ENCODE measurements at regions not wholly inside any gene's neighbourhood (a gene's known extent, or its start where the extent isn't known, plus 50 kb on each side); places are given as distances from the start of the nearest gene placed in this dataset.
"Not testable (repeated sequence)": the region's sequence is repeated elsewhere in the genome, so short reads cannot be mapped to it uniquely, and the experiment has no call there.

DNA sequence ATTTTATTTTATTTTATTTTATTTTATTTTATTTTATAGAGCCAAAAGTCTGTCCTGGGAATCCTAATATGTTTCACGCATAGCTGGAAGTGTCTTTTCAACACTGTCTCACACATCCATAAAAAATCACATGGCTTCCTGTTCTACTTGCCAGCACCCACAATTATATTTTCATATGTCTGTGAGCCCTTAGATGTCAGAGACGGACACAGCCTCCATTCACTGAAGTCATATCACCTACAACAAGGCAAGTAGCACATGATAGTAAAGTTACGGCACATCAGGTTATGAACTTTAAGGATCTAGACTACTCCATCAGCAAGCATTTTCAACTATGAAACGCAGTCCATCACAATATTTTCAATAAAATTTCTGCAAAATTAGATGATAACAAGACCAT lies 168.4 kb downstream of the ZIC4 start:
- no peak for ATAC-seq

DNA sequence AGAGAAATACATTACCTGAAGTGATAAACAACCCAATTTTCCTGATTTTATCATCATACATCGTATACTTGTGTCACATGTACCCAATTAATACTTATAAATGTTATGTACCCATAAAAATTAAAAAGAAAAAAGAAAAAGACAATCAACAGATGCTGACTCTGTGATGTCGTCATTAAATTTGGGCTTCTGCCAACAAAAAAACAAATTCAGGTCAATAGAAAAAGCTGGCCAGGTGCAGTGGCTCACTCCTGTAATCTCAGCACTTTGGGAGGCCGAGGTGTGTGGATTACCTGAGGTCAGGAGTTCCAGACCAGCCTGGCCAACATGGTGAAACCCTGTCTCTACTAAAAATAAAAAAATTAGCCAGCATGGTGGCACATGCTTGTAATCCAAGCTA lies 174.4 kb downstream of the ZIC4 start:
- ATAC-seq, result not testable (repeated sequence)

DNA sequence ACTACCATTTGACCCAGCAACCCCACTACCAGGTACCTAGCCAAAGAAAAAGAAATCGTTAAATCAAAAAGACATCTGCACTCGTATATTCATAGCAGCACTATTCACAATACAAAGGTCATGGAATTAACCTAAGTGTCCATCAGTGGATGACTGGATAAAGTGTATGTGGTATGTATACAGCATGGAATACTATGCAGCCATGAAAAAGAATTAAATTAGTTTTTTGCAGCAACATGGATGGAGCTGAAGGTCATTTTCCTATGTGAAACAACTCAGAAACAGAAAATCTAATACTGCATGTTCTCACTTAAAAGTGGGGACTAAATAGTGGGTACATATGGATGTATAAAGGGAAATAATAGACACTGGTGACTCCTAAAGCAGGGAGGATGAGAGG lies 175.2 kb downstream of the ZIC4 start:
- no peak for ATAC-seq

DNA sequence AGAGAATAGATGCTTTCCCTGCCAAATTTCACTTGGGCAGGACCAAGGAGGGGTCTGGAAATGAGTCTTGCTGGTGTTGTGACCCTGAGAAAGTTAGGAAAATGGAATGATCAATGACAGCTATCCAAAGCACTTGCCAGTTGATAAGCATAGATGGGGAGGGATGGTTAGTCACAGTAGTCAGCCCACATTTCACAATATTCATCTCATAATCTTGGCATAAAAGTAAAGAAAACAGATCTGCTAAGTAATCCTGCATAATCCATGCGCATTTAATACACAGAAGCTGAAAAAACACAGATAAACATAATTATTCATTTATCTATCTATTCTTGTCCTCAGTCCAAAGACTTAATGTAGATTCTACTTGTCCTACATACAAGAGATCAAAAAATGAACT lies 184.1 kb downstream of the ZIC4 start:
- no peak for ATAC-seq

DNA sequence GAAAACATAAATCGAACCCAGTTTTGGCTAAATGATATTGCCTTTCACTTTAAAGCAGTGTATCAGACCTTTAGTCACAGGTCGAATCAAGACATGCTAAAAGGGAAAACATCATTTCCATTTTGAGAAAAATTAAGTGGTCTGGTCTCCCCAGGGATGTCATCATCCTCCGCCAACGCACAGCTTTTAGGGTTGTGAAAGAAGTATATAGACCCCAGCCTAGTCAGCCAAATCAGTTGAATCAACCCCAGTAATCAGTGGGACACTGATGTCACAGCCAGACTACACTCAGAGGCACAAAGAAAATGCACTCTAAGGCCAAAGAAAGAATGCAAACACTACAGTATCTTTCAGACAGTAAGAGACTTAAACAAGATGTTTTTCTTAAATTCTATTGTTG lies 187.4 kb downstream of the ZIC4 start:
- ATAC-seq, result no peak

DNA sequence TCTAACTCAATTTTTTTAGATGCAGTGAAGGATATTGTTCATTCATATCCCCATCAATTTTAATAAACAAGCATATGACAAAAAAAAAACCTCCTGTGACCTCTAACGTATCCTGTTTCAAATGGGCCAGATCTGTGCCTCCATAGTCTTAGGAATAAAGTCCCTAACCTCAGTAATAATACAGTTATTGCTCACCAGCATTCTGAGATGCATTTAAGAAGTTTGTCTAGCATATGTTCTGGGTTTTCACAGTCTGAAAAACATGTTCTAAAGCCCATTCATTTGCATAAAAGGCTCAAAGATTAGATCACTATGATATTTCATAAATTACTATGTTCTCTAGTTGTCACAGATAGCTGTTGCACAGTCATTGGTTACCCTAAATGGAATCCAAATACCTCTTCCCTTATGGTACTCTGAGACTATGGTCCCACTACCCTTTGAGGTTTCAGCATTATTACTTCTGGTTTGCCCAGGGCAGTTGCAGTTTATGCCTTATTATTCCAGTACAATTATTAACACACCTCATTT lies 190.1 kb downstream of the ZIC4 start:
- ATAC-seq, result no peak

DNA sequence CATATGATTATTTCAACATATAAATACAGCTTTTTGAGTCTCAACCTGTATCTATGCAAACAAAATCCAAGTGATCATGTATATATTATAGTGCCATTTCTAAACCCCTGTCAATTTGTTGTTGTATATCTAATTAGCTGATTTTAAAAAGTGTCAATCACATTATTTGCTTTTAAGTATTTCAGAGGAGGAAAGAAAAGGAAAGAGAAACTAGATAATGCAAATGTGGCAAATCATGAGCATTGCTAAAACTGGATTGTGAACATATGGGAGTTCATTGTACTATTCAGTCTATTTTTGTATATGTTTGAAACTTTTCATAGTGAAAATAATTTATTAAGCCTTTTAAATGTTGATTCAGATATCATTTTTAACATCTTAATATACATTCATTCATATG lies 190.7 kb downstream of the ZIC4 start:
- no peak for ATAC-seq

DNA sequence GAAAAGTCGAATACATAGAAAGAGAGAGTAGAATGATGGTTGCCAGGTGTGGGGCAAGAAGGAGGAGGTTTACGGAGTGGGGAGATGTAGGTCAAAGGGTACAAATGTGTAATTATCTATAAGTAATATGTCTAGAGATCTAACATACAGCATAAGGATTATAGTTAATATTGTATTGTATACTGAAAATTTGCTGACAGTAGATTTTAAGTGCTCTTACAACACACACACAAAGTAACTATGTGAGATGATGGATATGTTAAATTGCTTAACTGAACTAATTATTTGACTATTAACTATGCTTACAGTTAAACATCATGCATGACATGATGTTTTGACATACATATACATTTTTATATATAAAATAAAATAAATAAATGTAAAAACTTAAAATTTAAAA lies 192.7 kb downstream of the ZIC4 start:
- ATAC-seq, result no peak

DNA sequence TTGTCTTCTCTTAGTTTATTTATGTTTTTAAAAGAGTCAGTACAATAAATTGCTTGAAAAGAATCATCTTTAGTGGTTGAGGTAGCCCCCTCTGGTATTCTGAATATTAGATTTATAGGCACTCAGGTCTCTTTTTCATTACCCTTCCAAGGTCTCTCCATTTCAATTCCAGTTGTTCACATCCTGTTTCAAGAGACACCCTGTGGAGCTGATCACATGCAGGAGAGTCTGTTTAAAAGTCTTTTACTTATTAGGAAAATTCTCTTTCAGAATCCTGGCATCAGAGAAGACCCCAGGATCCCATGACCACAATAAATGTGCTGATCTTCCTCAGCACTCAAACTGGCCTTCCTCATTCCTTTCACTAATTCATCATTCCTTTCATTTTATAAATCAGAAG lies 195.7 kb downstream of the ZIC4 start:
- ATAC-seq, result no peak

DNA sequence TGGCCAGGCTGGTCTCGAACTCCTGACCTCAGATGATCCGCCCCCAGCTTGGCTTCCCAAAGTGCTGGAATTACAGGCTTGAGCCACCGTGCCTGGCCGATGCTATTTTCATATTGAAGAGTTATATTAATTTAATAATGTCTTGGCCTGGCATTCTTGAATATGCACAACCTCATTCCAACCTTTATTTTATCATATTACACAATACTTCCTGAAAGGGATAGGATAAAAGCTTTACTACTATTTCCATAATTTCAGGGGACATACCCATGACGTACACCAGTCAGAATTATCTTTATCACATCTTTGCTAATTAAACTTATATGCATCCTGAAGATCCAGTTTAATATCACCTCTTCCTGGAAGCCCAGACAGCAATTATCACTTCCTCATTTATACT lies 205.3 kb downstream of the ZIC4 start:
- no peak for ATAC-seq

DNA sequence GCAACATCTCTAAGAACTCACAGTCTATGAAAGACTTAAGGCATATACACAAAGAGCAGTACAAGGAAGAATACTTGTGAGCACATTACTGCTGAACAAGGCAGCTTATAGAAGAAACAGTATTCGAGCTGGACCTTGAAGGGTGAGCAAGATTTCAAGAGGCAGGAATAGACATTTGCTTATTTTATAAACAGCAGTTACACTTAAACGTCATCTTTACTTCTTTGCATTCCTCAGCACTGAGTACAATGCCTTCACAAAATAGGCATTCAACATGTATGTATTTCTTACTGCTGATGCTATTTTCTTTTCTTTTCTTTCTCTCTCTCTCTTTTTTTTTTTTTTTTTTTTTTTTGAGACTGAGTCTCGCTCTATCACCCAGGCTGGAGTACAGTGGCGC lies 205.8 kb downstream of the ZIC4 start:
- ATAC-seq, result no peak

DNA sequence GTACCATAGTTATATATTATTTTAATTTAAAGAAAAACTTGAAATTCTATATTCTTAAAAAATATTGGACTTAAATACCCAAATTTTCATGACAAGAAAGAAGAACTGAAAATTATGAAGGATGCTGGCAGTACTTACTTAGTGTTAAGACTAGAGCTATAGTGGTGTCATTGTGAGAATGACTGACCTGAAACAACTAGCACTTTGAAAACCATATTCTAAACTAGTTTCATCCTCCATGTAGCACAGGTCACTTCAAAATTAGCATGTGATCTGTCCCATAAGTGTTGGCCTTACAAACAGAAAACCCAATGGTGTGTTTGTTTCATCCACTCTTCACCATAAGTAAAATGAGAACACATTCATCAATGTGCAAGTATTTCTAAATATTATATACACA lies 208.6 kb downstream of the ZIC4 start:
- no peak for ATAC-seq

DNA sequence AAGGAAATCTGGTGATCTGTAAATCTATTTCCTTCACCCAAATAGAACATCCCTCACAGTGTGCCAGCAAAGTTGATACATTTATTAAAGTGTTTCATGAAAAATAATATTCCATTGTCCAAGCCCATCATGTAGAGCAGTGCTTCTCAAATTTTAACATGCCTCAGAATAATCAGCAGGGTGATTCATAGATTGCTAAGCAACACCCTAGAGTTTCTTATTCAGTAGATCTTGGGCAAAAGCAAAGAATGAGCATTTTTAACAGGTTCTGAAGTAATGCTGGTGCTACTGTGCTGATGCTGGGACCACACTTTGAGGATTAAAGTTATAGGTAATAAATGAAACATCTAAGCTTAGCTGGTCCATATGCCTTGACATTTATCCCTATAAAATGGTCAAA lies 210.5 kb downstream of the ZIC4 start:
- no peak for ATAC-seq

DNA sequence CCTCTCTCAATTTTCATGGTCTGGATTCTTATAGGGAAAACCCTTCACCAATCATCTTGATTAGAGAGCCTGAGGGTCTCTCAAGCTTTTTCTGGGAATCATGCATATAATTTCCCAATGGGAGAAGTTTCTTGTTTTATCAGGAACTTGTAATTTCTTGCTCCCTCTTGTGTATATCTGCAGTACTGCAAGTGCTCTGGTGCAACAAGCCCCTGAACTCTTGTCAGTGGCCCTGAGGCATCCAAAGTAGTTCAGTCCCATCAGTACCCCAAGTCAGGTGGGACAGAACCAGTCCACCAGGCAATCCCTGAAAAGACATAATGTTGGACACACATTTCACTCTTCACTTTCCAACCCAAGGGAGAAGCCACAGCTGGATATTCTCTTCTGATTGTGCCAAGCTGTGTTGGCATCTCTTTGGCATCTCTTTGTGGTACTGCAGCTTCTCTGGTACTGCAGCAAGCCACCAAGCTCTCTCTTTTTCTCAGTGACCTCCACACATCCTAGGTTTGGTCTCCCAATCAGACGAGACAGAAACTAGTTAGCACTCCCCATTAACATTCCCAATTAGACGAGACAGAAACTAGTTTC lies 214.5 kb downstream of the ZIC4 start:
- no peak for ATAC-seq

DNA sequence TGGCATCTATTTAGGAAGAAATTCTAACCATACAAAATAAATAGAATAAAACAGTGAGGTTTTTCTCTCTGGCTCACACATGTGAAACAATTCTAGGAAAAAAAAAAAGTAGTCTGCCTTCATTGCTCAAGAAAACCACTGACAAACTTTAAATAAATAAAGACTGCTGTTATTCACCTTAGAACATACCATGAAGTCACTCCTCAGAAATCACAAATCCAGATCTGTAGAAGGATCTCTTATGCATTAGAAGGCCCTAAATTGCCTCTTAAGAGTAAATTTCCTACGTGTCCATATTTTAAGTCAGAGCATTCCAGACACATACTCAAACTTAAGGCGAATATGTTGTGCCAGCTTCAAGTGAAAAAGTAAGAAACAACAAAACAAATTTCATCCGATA lies 217.3 kb downstream of the ZIC4 start:
- ATAC-seq, result no peak

DNA sequence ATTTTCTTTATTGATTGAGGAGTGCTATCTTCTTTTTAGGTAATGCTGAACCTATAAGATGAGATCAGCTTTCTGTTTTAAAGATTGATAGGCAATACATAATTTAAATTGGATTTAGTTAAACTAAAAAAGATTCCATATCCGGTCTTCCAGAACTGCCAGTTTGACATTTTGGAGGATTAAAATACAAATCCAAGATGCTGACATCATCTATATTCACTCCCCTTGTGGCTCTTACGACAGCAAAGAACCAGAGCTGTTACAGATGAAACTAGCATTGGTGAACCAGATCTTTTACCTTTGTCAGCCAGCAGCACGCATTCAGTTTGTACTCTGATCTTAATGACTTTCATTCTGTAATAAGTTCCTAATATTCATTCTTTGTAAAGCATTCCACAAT lies 218.7 kb downstream of the ZIC4 start:
- ATAC-seq, result no peak

DNA sequence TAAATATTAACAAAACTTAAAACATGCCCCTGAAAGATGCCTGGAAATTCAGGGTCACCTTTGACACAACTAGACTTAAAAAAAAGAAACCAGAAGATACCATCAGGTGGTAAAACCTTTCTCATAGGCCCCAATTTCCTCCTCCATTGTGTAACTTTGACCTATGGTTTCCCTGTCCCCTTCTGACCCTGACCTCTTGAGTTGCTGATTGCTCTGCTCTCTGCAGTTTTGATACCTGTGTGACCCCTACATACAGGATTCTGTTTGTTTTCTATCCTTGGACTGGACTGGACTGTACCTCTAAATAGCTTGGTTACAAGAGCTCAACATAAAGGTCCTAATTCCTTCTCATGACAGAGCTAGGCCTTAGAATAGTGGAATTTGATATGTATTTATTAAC lies 220.6 kb downstream of the ZIC4 start:
- no peak for ATAC-seq

DNA sequence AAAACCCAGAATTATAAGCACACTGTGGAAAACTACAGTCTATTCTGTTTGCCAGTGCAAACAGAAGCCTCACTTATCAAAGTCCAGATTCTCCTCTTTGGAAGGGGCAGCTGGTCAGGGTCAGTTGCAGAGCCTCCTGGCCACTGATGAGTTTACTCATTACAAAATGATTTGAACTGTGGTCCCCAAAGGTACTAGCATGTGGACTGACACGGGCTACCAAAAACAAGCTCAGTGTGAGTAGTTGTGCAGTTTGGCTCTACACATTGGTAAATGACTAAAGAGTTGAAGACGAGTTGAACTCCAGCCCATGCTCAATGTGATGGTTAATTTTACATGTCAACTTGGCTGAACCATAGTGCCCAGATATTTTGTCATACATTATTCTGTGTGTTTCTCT lies 221.5 kb downstream of the ZIC4 start:
- ATAC-seq, result no peak

DNA sequence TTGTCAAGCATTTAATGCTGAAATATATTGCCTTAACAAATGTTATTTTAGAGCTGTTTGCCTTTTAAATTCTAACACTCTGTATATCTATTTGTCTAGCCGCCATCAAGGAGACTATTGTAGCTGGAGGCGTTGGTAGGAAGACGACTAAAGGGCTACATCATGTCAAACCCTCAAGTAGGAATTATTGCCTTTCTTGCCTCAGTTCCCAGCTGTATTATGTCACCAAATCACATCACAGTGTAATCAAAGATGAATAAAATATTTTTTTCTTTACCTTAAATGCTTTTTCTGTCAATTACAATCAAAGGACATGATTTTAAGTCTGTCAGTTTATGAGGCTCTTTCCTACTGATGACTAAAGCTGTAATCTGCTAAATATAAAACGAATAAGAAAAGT lies 233.1 kb downstream of the ZIC4 start:
- ATAC-seq, result no peak

DNA sequence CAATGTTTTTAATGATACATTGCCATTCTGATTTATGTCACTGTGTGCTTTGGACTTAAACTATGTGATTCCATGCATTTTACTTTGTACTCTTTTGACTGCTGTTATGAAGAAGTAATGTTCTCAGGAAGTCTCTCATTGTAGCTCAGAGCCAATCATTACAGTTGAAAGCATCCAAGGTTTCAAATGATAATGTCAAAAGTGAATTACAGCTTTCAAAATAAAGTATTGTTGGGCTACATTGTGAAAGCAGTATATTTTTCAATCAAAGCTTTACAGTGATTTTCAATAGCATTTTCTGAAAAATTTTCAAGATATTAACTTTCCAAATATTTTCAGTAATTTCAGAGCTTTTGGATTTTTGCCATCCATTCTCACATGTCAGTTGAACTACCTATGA lies 243.6 kb downstream of the ZIC4 start:
- no peak for ATAC-seq

DNA sequence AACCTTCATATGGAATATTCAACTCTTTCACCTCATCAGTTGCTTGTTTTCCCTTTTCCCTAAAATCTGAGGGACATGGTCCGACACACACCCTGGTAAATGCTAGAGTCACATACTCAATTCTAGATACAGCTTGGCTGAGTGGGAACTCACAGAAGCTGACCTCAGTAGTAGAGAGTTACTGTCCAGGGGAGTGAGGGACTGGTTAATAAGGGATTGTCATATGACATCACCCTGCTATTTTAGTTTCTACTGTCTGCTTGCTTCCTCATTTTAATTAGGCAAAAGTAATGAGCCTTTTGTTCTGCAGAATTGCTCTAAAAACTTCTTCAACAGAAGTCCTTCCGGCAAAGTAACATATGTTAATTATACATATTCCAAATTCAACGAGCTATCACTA lies 244.5 kb downstream of the ZIC4 start:
- no peak for ATAC-seq

DNA sequence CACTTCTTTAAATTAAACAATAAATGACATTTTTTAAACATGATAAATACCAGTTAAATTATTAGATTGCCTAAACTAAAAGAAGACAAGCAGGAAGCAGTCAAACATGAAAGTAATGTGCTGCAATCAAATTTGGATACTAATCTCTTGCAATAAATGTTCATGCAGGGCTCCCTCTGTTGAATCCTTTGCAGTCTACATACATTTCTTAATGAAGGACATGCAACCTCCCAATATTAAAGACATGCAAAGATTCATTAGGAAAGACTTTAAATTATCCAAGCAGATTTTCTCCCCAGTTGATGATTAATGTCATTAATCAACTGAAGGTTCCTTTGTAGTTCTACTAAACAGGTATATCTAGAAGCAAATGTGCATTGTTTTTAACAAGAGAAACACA lies 245.4 kb downstream of the ZIC4 start:
- no peak for ATAC-seq

DNA sequence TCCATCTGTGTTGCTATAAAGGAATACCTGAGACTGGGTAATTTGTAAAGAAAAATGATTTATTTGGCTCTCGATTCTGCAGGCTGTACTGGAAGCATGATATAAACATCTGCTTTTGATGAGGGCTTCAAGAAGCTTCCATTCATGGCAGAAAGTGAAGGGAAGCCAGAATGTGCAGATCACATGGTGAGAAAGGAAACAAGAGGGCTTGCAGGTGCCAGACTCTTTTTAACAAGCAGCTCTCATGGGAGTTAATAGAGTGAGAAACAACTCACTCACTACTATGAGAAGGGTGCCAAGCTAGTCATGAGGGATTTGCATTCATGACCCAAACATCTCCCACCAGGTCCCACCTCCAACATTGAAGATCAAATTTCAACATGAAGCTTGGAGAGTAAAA lies 247.2 kb downstream of the ZIC4 start:
- ATAC-seq, result no peak

DNA sequence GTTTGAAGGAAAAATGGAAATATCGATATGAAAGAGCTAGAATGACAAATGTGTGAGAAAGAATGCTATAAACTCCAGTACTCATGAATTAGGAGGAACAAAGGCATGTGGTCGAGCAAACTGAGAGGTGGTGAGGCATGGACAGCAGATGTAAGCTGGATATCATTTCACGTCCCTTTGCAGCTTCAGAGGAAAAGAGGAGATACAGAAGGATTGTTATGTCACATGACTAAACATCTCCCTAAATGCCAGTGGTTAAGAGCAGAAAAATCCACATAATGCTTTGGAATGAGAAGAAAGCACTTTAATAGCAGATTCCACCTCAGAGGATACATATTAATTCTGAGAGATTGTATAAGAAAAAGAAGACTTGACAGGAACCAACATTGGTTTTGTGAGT lies 248.7 kb downstream of the ZIC4 start:
- no peak for ATAC-seq

DNA sequence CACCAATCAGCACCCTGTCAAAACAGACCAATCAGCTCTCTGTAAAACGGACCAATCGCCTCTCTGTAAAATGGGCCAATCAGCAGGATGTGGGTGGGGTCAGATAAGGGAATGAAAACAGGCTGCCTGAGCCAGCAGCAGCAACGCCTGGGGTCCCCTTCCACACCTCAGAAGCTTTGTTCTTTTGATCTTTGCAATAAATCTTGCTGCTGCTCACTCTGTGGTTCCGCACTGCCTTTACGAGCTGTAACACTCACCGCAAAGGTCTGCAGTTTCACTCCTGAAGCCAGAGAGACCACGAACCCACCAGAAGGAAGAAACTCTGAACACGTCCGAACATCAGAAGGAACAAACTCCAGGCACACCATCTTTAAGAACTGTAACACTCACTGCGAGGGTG lies 251.4 kb downstream of the ZIC4 start:
- not testable (repeated sequence) for ATAC-seq
